ENCODE measurements at regions not wholly inside any gene's neighbourhood (a gene's known extent, or its start where the extent isn't known, plus 50 kb on each side); places are given as distances from the start of the nearest gene placed in this dataset.
"Not testable (repeated sequence)": the region's sequence is repeated elsewhere in the genome, so short reads cannot be mapped to it uniquely, and the experiment has no call there.

DNA sequence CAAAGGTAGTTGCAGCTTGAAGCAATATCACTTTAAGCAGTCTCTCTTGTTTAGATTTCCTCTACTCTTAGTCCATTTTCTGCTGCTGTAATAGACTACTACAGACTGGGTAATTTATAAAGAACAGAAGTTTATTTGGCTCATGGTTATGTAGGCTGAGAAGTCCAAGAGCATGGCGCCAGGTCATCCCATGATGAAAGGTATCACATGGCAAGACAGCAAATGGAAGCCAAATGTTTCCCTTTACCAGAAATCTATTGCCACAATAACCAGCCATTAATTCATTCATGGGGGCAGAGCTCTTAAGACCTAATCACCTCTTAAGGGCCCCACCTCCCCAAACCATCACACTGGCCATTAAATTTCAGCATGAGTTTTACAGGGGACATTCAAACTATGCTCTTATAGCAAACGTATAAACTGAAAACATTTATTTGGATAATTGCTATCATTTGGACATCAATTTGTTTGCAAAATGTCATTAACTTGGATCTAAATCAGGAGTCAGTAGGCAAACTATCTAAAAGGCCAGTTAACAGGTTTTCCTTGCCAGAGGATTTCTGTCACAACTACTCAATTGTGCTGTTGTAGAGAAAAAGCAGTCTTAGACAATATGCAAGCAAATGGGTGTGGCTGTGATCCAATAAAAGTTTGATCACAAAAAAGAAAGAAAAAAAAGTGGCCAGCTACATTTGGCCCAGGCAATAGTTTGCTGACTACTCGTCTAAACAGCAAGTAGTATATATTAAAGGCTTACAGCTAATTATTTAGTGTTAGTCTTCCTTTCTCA, 75.7 kb upstream of the GUCY1A1 start:
- DNase-seq: no peak

DNA sequence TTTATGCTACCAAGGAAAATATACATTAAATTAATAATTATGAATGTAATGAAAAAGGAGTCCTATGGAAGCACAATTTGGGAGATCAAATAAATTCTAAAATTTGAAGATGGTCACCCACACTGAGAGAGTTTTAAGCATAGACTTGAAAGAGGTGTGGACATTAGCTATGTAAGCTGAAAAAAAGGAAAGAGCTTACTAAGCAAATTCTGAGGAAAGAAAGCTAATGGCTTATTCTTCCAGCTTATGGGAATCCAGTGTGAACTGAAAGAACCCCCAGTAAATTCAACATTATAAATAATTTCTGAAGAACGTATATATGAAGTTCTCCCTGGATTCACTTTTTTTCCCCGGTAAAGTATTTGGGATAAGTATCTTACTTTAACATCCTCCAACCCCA, 78.2 kb upstream of the GUCY1A1 start:
- no peak for DNase-seq

DNA sequence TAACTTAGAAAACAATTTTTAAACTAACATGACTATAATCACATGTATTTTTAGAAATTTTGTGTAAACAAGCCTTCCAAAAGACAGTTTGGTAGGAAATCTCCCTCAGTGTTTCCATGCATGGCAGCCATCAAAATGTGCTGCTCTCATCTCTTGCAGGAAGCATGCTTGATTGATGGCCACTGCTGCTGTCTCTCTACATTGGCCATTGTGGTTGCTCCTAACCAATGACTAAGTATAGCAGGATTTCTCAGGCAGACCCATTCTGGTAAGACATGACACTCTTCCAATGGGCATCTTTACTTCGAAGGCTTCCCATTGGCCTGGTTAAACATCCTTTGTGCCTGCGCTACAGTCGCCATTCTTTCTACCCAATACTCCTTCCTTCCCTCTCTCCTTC, 78.9 kb upstream of the GUCY1A1 start:
- DNase-seq: no peak

DNA sequence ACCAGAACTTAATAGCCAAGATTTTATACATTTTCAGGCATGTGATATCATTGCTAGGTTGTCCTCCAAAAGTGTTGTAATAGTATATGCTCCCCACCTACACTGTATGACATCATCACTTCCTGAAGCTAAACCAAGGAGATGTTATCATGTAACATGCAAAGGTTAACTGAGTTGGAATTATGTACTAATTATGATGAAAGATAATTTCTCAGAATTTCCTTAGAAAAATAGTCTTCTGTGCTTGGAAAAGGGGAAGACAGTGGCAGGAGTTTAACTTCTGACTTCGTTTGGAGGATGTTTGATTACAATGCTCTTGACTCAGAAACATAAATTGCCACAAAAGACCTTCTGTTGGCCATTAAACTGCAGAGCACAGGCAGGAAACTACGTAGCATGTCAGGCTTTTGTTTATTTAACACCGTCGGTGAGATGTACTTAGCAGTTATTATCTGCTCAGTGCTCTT, 83.6 kb upstream of the GUCY1A1 start:
- peak; percentile 72 for DNase-seq

DNA sequence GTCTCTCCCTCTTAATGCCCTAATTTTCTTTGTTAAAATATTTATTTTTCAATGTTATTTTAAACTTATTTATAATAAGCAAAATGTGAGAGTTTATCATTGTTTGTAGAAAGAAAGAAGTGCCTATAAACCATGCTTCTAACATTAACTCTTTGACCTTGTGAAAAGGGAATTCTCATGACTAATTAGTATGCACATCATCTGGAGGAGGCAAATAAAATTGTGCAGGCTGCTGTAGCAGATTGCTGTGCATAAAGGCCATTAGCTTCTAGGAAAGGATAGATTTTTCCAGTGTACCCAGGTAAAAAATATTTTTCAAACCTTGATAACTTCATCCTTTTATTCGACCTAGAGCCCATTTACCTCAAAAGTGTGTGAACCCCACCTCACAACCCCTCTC, 84.6 kb upstream of the GUCY1A1 start:
- DNase-seq: no peak

DNA sequence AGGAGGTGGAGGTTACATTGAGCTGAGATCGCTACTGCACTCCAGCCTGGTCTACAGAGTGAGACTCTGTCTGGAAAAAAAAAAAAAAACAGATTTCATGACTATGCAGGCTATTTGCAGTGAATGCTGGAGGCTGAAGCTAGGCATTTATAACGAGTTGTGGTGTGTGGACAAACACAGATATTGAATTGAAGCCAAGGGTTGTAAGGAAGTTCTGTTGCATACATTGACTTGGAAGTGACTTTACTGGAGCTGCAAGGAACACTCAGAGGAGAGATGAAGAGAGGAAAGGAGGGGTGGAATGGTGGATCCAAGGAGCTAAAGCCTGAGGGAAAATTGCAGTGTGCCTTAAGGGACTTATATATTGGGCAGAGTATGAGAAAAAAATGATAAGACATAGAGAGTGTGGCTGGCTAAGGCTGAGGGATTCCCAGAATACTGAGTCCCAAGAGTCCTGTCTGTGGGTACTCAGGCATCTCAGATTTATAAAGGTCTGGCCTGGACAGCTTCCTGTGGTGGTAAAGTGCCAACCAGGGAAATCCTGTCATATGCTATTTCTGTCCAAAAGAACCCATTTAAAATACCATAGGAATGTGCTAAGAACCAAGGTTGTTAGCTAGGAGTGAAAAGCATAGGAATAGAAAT, 87.8 kb upstream of the GUCY1A1 start:
- DNase-seq: no peak

DNA sequence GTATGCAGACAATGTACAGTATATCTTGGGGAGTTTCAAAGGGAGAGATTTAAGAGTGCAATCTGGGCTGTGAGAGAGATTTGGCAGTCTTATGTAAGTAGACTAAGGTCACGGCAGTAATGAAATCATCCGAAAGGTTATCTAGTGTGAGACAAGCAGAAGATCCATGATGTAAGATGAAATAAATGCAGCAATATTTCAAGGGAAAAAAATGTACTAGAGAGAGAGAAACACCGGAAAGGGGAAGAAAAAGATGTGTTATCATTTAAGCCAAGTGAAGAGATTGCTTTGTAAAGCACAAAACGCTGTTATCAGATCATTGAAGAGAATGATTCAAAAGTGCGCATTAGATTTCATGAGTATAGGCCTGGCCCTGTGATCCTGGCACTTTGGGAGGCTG, 88.4 kb upstream of the GUCY1A1 start:
- DNase-seq: no peak

DNA sequence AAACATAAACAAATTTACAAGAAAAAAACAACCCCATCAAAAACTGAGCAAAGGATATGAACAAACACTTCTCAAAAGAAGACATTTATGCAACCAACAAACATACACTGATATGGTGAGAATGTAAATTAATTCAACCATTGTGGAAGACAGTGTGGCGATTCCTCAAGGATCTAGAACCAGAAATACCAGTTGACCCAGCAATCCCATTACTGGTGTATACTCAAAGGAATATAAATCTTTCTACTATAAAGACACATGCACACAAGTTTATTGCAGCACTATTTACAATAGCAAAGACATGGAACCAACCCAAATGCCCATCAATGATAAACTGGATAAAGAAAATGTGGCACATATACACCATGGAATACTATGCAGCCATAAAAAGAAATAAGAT, 92.3 kb upstream of the GUCY1A1 start:
- DNase-seq: not testable (repeated sequence)

DNA sequence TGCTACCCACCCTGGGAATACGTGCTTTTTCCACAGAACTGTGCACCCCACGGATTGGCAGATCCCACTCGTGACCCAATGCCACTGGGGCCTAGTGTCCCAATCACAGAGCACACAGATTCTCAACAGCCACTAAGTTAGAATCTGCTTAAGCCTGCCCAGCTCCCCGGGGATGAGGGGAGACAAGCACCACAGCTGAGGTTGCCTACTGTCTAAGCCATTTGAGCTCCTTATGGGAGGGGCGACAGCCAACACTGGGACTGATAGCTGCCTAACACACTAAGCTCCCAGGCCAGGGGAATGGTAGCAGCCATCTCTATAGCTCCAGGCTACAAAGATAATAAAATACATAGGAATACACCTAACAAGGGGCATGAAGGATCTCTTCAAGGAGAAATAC, 93.5 kb upstream of the GUCY1A1 start:
- no peak for DNase-seq

DNA sequence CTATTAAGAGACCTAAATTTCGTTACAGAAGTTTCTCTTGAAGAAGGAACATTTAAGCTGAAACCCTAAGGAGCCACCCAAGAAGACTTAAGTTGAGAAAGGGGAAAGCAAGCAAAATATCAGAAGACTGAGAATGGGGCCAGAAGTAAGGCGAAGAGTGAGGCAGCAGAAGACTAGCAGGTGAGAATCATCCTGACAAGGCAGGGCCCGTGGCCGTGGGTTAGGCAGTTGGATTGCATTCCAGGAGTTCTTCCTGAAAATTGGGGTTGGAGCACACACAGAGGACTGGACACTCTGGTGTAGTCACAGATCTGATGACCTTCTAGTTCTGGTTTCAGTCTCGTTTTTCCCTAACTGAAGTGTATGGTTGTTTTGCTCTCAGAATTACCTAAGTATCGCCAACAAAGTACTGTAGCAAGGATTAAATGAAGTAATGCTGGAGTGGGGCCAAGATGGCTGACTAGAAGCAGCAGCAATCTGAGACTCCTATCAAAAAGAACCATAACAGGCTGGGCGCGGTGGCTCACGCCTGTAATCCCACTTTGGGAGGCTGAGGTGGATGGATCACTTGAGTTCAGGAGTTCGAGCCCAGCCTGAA, 94.4 kb upstream of the GUCY1A1 start:
- no peak for DNase-seq

DNA sequence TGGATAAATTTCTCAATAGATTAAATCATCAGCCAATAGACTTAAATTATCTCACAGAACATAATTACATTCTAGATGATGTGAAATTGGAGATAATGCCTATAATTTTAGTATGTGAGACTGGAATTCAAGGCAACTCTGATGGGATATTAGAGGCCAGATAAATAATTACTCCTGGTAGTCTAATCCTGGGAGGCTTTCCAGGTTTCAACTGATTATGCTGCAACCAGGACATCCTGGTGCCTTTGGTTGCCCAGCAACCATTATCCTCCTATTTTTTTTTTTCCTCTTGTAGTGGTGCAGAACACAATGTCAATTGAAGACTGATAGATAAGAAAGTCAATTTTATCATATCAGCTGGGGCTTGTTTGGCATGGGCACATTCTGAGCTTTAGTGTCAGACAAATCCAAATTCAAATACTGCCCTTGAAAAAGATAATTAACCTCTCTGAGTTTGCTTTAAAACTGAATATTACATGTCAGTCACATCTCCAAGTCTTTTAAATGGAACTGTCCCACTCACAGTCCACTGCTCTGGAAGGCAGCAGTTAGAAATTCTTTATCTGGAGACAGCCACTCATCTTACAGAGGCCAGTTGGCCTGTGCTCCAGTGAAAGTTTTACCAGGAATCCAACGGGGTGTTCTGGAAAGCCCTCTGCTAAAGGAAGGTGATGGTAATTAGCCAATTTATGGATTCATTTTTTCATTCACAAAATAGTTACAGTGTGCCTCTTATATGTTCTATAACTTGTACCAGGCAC, 95.3 kb upstream of the GUCY1A1 start:
- no peak for DNase-seq

DNA sequence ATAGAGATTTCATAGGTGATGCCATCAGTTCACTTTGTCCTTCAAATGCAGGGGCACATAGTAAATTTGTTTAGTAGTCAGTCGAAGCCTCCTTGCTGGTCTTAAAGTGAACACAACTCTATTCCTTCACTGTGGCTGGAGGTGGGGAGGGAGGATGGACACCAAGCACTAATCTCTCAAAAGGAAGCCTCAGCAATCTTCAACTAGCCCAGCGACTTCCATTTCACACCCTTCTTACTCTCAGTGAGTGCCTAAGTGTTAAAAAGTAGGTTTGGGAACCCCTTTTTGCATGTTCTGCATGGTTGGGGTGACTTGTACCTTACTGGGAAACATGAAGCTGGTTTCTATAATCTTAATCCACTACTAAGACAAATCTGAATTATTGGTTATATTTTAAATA, 96.0 kb upstream of the GUCY1A1 start:
- DNase-seq: no peak

DNA sequence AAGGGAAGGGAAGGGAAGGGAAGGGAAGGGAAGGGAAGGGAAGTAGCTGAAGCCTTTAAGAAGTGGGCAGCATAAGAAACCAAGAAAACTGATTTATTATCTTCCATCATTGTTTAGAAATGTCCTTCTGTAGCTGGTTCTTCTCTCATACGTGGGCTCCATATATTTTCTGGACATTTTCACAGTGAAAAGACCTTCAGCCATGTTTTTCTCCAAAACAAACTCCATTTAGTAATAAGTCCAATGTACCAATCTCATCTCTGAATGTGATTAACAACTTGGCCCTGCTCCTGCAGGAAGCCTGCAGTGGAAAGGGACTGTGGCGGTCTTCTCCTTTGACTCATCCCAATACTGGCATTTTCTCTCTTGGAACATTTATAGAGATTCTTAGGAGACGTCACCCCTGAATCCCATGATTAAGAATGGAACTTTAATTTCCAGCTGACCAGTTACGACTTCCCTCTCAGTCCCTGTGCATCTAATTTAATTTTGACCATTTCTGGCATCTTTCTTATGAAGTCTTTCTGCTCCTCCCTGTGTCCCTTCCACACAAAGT, 96.6 kb upstream of the GUCY1A1 start:
- no peak for DNase-seq

DNA sequence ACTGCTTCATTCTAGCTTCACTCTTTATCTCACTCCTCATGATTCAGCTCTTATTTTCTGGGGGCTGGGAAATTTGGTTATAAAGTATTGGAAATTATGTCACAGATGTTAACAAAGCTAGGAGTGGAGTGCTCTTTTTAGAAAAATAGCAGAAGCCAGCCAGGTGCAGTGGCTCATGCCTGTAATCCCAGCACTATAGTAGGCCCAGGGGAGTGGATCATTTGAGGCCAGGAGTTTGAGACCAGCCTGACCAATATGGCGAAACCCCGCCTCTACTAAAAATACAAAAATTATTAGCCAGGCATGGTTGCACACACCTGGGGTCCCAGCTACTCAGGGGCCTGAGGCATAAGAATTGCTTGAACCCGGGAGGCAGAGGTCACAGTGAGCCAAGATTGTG, 97.2 kb upstream of the GUCY1A1 start:
- no peak for DNase-seq

DNA sequence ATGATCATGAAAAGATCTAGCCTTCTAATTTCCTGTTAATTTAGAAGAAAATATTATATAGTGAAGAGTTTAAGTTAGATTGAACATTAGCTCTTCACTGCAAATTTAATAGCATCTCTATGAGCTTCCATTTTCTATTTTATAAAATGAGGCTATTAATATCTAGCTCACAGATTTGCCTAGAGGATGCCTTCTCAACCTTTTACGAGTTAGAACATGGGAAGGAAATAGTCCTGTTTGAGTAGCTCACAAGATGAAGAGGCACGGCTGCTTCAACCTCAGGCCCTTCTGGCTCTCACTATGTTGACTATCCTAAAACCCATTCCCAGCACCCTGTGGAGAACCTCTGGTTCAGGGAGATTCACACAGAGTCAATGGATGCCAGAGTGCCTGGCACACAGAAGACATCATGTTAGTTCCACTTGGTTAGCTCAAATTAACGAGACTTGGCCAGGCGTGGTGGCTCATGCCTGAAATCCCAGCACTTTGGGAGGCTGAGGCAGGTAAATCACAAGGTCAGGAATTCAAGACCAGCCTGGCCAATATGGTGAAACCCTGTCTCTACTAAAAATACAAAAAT, 97.9 kb upstream of the GUCY1A1 start:
- DNase-seq: no peak

DNA sequence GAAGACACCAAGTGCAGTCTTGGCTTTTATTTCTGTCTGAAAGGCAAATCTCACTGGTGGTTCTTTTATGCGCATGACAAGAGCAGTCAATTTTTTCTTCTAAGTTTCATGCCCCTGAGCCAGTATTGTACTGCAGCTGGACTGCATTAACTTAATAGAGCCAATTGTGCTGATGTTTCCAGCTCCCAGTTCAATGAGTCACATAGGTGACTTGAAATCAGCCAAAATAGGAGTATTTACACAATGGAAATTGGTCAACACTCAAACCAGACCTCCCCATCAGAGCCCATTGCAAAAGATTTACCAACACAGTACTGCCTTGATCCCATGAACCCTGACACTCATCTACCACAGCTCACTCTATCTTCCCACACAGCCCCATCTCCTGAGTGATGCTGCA, 100.3 kb upstream of the GUCY1A1 start:
- DNase-seq: no peak

DNA sequence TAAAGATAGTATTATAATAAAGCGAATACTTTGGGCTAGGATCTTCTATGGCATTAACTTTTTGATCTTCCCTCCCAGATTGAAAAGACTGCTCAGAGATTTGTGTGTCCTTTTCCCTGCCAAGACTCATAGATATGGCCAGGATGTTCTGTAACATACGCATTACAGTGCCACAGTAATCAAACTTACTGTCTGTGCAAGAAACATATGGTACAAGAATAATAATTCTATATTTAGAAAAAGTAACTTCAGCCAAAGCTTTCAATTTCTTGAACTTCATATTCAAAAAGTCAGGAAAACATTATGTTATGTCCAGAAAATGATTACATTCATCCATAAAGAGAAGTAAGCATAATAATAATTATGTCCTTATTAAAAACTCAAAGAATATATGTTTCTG, 100.9 kb upstream of the GUCY1A1 start:
- DNase-seq: no peak

DNA sequence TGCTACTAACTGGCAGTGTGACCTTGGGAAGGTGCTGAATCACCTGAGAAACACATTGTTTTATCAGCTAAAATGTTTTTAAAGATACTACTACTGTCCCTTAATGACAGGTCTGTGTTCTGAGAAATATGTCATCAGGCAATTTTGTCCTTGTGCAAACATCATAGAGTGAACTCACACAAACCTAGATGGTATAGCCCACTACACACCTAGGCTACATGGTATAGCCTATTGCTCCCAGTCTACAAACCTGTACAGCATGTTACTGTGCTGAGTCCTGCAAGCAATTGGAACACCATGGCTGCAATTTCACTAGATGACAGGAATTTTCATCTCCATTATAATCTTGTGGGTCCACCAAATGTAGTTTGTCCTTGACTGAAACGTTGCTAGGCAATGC, 101.3 kb upstream of the GUCY1A1 start:
- no peak for DNase-seq

DNA sequence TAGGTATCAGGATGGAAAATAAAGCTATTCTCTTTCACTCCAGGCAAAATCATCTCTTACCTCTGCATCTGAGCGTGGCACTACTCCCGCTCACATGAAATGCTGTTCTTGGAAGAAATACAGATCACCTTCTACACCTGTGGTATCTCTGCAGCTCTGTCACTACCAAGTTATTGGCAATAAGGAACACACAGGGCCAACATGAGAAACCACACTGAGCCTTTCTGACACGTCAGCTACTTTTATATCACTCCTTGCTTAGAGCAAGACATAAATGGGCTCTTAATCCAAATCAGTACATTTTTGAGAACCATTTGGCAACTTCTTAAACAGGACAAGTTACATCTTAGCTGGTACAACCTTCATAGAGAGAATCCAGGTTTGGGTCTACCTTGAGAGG, 101.8 kb upstream of the GUCY1A1 start:
- DNase-seq: no peak

DNA sequence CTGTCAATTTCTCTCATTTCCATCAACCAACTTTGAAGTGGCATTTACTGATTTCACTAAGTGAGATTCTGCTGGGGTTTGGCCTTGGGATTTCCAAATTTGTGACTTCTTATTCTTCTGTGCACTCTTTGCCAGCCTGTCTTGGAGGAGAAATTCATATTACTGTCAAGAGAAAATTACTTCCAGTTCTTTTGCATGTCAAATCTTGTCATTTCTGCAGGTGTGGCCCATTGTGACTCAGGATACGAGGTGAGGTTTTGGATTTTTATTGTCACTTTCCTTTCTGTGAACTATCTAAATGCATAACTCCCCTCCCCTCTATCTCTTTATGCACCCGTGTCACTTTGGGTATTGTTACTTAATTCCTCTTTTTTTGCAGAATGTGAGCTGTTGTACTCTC, 102.6 kb upstream of the GUCY1A1 start:
- no peak for DNase-seq

DNA sequence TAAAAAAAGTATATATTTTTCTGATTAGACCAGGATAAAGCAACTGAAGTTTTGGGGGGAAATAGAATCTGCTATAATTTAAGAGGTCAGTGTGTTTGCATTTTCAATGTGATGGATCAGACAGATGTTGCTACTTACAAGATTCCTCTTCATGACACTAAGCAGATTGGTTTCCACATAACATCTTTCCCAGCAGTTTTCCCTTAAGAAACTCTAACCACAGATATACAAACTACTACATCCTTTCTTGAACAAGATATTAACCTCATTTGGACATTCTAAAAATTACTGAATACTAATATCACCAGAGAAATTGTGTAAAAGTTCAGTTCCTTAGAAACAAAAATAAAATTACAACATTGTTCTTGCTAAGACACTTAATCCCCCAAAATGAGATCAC, 106.7 kb upstream of the GUCY1A1 start:
- no peak for DNase-seq

DNA sequence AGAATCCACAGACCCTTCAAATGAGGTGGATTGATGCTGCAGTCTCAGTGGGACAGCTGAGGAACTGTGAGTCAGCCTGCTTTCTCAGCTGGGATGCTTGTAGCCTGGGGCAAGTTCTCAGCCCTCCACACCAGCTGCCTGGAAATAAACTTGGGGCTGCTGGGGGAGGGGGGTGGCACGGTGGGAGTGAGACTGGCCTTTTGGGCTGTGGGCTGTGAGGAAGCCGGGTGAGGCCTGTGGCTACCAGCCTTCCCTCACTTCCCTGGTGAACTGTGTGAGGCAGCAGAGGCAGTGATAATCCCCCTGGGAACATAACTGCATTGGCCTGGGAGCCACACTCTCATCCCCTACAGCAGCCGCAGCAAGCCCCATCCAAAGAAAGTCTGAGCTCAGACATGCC, 114.5 kb upstream of the GUCY1A1 start:
- DNase-seq: no peak

DNA sequence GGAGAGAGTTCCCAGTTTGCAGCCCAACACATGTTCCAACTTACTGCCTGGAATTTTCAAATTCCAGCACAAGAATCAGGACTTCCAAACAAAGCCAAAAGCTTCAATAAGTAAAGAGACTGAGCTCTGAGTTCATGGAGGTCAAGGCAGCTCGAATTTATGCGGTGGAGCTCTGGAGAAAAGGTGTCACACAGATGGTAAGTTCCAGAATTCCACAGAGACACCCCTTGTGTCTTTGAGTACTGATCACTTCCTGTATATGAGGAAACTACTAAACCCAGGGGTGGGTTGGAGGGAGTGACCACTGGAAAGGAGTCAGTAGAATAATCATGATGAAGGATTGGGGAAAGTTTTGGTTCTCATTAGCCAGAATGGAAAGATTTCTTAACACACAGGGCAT, 118.5 kb upstream of the GUCY1A1 start:
- no peak for DNase-seq
